Ectodermal cell (in vitro differentiated cells): ENCODE measurements at regions not wholly inside any gene's neighbourhood (a gene's known extent, or its start where the extent isn't known, plus 50 kb on each side); places are given as distances from the start of the nearest gene placed in this dataset.
A peak's percentile ranks its signal among the peaks of the same experiment; 100 is the strongest.

Source experiments
- H3K27ac ChIP-seq: 2 replicates; pipeline ENCODE4 v1.7.0; 2013; ENCODE audit warnings: mild to moderate bottlenecking, low read depth, low read length; ENCODE audit not compliant: insufficient read depth, poor library complexity, severe bottlenecking
- H3K27me3 ChIP-seq: 2 replicates; pipeline ENCODE4 v1.7.0; 2013; ENCODE audit warnings: mild to moderate bottlenecking, low read length; ENCODE audit not compliant: insufficient read depth, control insufficient read depth, poor library complexity, severe bottlenecking
- H3K36me3 ChIP-seq: one replicate; pipeline ENCODE4 v1.7.0; 2013; ENCODE audit warnings: low read length; ENCODE audit not compliant: control insufficient read depth, insufficient read depth
- H3K4me1 ChIP-seq: one replicate; pipeline ENCODE4 v1.7.0; 2013; ENCODE audit warnings: low read length; ENCODE audit not compliant: control insufficient read depth, insufficient read depth
- H3K4me3 ChIP-seq: 2 replicates; pipeline ENCODE4 v1.7.0; 2013; ENCODE audit warnings: low read depth, low read length, control low read depth; ENCODE audit not compliant: insufficient read depth
- H3K9me3 ChIP-seq: 2 replicates; pipeline ENCODE4 v1.7.0; 2013; ENCODE audit warnings: mild to moderate bottlenecking, low read length, moderate library complexity; ENCODE audit not compliant: control insufficient read depth
- WGBS, 2 experiments: methylation state at CpG; one replicate each; pipeline ENCODE4 v1.1.7; 2013; ENCODE audit warnings: missing lambda C conversion rate in 2 of 2; 5-methylcytosine and 5-hydroxymethylcytosine counted together

- H3K27me3 ChIP-seq = no peaks in the 10 kb centered on the region
- H3K27ac ChIP-seq = no peak overlapping the region
- H3K36me3 ChIP-seq = no peaks in the 10 kb centered on the region
- WGBS, 2 experiments = no CpG with 5 or more reads among the region's 1 CpG
- H3K4me1 ChIP-seq = no peaks in the 10 kb centered on the region
- no peak overlapping the region for H3K4me3 ChIP-seq
- no peaks in the 10 kb centered on the region for H3K9me3 ChIP-seq
Observed at GRCh38 chr12:100708591-100708990, 86.0 kb upstream of the ANO4 start.

DNA sequence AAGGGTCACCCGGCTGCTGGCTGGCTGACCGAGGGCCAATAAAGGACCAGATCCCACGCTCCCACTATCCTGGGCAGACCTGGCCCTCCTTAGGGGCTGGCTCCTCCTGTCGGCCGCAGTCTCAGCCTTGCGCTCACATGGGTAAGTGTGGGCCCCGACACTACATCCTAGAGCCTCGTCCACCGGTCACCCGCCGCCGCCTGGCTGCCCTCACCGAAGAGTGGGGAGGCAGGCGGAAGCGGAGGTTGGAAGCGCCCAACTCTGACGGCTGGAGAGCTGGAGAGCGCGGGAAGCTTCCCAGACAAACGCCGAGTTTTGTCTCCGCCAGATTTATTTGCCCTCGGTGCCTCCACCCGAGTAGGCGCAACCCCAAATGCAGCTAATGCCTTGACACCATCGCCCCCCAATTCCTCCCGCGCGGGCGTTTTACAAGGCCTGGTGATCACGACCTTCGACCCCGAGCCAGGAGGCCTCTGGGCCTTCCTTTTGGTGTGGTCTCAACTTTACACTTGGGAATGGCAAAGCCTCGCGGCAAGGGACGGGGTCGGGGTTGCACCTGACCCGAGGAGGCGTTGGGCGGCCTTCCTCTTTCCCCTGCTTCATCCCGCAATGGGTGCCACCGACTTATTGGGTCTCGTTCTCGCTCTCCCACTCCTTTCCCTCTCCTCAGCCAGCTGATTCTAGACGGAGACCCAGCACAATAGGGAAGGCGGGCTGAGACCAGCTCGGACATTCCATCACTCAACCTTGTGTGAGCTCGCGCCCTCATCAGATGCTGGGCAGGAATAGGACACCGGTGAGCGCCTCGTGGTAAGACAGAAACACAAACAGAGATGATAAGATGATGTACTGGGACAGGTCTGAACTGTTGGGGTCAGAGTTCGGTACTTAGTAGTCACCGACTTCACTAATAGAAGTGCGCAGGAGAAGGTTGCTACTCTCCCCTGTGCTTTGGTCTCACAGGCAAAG, 78.3 kb upstream of the ANO4 start:
- Histone ChIP-seq H3K27ac (no peak overlapping the region), H3K9me3 (no peaks in the 10 kb centered on the region), H3K4me1 (no peaks in the 10 kb centered on the region), H3K4me3 (peak overlapping the region; percentile 36), H3K36me3 (no peaks in the 10 kb centered on the region), H3K27me3 (peaks cover 47% of the 10 kb centered on the region)
- WGBS, 2 experiments = 83 to 87% methylated on average over 55 of the region's 55 CpGs

DNA sequence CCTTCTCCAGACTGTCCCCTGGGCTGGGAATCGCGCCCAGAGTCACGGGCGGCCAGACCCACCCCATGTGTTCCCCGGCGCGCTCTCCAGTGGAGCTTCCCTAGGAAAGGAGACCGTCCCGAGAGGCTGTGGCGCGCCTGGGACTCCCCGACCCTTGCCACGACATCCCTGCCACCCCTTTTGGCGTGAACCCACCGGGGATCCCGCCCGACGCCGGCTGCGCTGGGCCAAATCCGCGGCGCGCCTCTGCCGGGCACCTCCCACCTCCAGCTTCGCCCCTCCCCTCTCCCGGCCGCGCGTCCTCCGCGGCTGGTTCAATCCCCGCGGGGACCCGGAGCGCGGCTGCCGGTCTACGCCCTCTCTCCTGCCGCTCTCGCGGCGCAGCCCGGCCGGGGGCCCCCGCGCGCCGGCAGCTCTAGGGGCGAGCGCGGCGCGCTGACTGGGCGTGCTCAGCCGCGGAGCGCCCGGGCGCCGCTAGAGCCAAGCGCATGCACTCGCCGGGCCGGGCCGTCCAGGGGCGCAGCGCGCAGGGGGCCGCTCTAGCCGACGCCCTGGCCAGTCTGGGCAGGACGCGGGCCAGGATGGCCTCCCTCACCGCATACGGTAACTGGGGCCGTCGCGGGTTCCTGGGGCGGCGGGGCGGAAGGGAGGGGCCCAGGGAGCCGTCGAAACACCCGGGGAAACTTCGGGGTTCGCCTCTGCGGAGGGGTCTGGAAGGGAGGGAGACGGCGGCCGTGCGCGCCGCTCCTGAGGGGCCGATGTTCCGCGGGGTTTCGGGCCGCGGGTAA, 77.4 kb upstream of the ANO4 start:
- WGBS, 2 experiments = 2% methylated on average over 100 of the region's 100 CpGs
- Histone ChIP-seq H3K27ac (no peak overlapping the region), H3K27me3 (peaks cover 47% of the 10 kb centered on the region), H3K36me3 (no peaks in the 10 kb centered on the region), H3K9me3 (no peaks in the 10 kb centered on the region), H3K4me3 (peak overlapping the region; percentile 36), H3K4me1 (no peaks in the 10 kb centered on the region)

GRCh38 chr12:100717733-100718067, 76.9 kb upstream of the ANO4 start:
- WGBS, 2 experiments = 5 to 9% methylated on average over 13 of the region's 13 CpGs
- H3K27me3 ChIP-seq = peaks cover 47% of the 10 kb centered on the region
- no peaks in the 10 kb centered on the region for H3K4me1 ChIP-seq
- H3K4me3 ChIP-seq = peak overlapping the region; percentile 36
- H3K27ac ChIP-seq = no peak overlapping the region
- H3K9me3 ChIP-seq = no peaks in the 10 kb centered on the region
- H3K36me3 ChIP-seq = no peaks in the 10 kb centered on the region

DNA sequence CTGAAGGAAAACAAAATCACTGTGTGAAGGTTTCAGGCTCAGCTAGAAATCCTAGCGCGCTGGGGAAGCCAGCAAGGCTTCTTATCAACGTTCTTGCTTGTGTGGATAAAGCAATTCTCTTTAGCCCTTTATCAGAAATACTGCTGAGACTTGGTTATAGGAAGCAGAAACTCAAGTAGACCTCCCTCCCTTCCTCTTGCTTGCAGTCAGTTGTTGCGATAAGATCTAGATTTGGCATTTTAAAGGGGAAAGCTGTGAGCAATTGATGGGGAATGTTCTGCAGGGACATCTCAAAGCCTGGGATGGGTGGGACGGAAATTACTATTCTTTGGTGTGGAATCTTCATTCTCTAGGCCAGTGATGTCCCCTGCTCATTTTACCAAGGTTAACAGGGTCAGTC, 76.4 kb upstream of the ANO4 start:
- H3K4me3 ChIP-seq = no peak overlapping the region
- no peak overlapping the region for H3K27ac ChIP-seq
- WGBS, 2 experiments = 44 to 45% methylated on average over 4 to 5 of the region's 5 CpGs
- no peaks in the 10 kb centered on the region for H3K9me3 ChIP-seq
- H3K4me1 ChIP-seq = no peaks in the 10 kb centered on the region
- H3K27me3 ChIP-seq = peaks cover 47% of the 10 kb centered on the region
- no peaks in the 10 kb centered on the region for H3K36me3 ChIP-seq

GRCh38 chr12:100720016-100720654, 74.4 kb upstream of the ANO4 start:
- Histone ChIP-seq H3K27me3 (peaks cover 47% of the 10 kb centered on the region), H3K27ac (no peak overlapping the region), H3K36me3 (no peaks in the 10 kb centered on the region), H3K9me3 (no peaks in the 10 kb centered on the region), H3K4me3 (no peak overlapping the region), H3K4me1 (no peaks in the 10 kb centered on the region)
- 90 to 96% methylated on average over 4 of the region's 4 CpGs for WGBS, 2 experiments

DNA sequence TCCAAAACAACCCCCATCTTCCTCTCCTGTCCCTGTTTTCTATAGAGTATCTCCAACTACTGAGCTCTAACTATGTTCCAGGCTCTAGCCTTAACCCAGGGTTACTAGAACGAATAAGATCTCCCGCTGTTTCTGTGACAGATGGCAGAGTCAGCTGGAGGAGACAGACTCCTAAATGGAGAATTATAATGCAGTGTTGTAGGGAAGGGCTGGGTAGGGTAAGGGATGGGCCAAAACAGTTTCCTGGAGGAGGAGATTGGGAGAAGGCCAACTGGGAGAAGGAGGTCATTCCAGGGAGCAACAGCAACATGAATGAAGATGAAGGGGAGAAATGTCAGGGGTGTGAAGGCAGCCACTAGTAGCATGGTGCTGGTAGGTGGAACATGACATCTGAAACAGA, 73.4 kb upstream of the ANO4 start:
- no peak overlapping the region for H3K27ac ChIP-seq
- no peaks in the 10 kb centered on the region for H3K4me1 ChIP-seq
- H3K27me3 ChIP-seq = peaks cover 37% of the 10 kb centered on the region
- no peak overlapping the region for H3K4me3 ChIP-seq
- no peaks in the 10 kb centered on the region for H3K9me3 ChIP-seq
- 84 to 89% methylated on average over 2 of the region's 2 CpGs for WGBS, 2 experiments
- H3K36me3 ChIP-seq = no peaks in the 10 kb centered on the region

- 47 to 49% methylated on average over 3 of the region's 3 CpGs for WGBS, 2 experiments
- no peaks in the 10 kb centered on the region for H3K36me3 ChIP-seq
- no peaks in the 10 kb centered on the region for H3K9me3 ChIP-seq
- peaks cover 8% of the 10 kb centered on the region for H3K27me3 ChIP-seq
- H3K4me3 ChIP-seq = no peak overlapping the region
- H3K27ac ChIP-seq = no peak overlapping the region
- no peaks in the 10 kb centered on the region for H3K4me1 ChIP-seq
Observed at GRCh38 chr12:100724071-100724470, 70.5 kb upstream of the ANO4 start.

GRCh38 chr12:100733817-100734593, 60.6 kb upstream of the ANO4 start:
- Histone ChIP-seq H3K36me3 (no peaks in the 10 kb centered on the region), H3K4me1 (no peaks in the 10 kb centered on the region), H3K9me3 (no peaks in the 10 kb centered on the region), H3K27me3 (no peaks in the 10 kb centered on the region), H3K4me3 (no peak overlapping the region), H3K27ac (no peak overlapping the region)
- WGBS, 2 experiments = 70 to 78% methylated on average over 4 of the region's 5 CpGs
